Stimulated activated CD8-positive, alpha-beta memory T cell treated with anti-CD3 and anti-CD28 coated beads, Interleukin-7, amount 100 ng/mL, for 4 hours (primary cell): ENCODE measurements at regions not wholly inside any gene's neighbourhood (a gene's known extent, or its start where the extent isn't known, plus 50 kb on each side); places are given as distances from the start of the nearest gene placed in this dataset.
A peak's percentile ranks its signal among the peaks of the same experiment; 100 is the strongest.

Source experiments
- DNase-seq, 2 donors: peaks; one replicate each; pipeline ENCODE4 v3.0.0-alpha.2; 2020; ENCODE audit warnings: low read depth in 2 of 2

GRCh38 chr6:21965016-21965415 lies 331.8 kb downstream of the PRL start:
- no peak for DNase-seq

GRCh38 chr6:21965953-21966539 lies 330.8 kb downstream of the PRL start:
- DNase-seq: no peak

GRCh38 chr6:21967056-21967974 lies 329.5 kb downstream of the PRL start:
- no peak for DNase-seq

GRCh38 chr6:21968411-21968810 lies 328.4 kb downstream of the PRL start:
- no peak for DNase-seq

DNA sequence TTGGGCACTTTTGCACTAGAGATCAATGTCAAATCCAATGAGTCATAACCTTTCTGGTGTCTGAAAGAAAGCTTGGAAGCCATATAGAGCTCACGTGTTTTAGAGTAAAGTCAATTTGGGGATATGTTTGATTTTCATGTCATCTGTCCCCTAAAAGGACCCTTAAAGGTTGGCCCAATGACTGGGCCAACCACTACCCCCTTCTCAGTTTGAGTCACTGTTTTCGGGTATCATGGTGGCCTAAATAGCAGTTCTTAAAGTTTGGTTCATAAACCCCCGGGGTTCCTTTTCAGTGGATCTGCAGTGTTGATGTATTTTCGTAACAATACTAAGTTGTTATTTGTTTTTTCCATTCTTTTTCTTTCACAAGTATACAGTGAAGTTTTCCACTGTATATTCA lies 327.6 kb downstream of the PRL start:
- no peak for DNase-seq

GRCh38 chr6:21970569-21971300 lies 326.1 kb downstream of the PRL start:
- DNase-seq: no peak

GRCh38 chr6:21971541-21971940 lies 325.3 kb downstream of the PRL start:
- DNase-seq: no peak

DNA sequence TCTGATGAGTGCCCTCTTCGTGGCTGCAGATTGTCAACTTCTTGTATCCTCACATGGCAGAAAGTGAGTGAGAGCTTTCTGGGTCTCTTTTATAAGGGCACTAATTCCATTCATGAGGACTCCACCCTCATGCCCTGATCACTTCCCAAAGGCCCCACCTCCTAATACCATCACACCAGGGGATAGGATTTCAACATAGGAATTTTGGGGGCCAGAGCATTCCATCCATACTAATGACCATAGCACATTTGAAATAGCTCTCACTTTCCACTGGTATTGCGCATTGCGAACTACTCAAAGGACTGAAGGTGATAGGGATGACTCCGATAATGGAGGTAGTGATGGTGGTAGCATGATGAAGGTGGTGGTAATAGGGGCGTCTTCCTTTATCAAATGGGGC lies 324.3 kb downstream of the PRL start:
- DNase-seq: no peak

DNA sequence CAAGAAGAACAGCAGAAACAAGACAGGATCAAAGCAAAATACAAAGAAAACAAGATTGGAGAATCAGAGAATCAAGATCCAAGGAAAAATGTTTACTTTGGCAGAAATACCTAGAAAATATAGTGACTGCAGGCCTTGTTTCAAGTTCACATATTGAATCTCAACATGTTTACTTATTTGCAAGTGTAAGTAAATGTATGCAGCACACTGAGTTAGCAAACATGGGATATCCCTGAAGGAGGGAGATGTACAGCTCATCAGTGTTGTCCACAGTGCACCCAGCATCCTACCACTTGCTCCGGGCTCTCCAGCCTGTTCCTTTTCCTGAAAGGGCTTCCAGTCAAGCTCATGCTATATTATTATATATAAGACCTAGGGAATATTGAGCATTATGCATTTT lies 319.5 kb downstream of the PRL start:
- no peak for DNase-seq

GRCh38 chr6:21981235-21981833 lies 315.5 kb downstream of the PRL start:
- DNase-seq: no peak

DNA sequence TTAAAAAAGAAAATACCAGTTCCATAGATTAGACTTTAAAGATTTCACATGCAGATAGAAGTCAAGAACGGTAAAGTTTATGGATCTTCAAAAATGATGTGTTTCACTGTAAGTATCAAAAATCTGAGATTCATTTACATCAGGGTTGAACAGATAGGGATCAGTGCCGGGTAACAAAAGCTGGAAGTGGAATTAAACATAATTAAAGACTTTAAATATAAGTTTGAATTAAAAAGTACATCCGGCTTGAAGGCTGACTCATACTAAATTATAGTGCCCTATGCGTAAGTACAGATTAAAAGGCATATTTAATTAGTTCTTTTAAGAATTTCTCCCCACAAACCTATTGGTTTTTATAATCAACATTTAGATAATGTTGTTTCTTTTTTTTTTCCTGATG lies 312.7 kb downstream of the PRL start:
- no peak for DNase-seq

- no peak for DNase-seq
Observed at GRCh38 chr6:21984561-21984960, 312.3 kb downstream of the PRL start.

DNA sequence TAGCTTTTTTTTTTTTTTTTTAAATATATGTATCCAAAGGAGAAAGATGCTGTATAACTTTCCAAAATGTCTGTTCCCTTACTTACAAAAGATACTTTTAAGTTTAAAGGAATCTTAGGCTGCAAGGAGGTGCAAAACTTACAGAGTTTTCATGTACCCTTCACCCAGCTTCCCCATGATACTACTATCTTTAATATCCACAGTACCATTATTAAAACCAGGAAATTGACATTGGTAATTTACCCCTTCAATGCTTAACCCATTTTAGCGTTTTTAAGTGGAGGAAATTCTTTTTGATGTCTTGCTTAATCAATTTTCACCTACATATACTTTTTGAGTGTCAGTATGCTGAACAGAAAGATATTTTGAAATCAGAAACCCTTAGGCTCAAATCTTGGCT lies 310.9 kb downstream of the PRL start:
- no peak for DNase-seq

DNA sequence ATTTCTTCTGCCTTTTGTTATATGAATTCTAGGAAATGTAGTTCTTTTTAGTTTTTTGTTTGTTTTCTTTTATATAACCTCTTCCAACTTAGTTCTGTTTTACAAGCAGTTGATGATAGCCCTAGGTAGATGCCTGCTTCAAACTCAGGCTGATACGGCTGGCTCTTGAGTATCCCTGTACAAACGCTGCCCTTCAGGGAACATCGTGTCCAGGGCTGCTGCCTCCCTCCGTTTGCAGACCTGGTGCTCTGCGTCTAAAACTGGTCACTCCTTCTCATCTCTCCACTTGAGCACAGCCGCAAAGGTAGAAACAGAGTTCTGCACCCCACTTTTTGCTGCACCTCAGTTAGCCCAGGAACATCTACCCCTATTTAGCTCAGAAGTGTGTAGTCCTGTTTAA lies 310.1 kb downstream of the PRL start:
- DNase-seq: no peak

DNA sequence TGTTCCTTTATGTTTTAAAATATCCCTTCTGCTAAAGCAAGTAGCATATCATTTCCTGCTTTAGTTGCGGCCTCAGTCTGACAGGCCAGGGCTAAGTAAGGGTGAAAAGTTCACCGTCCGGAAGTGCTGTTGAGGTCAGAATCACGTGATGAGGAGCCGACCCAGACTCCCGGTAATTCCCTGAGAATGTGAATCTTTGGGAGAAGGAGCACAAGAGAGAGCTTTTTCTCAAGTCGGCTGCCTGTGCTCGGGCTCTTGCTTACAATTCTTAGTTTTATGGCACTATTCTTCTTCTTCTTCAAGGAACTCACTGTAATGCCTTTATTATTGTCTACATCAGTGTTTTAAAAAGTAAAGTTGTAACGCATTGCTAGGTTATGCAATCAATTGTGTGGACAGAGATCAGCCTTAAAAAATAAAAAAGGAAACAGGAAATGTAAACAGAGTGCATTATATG lies 309.3 kb downstream of the PRL start:
- peak in 1 of 2 donors; percentile 1 for DNase-seq

- no peak for DNase-seq
Observed at GRCh38 chr6:21990577-21990976, 306.3 kb downstream of the PRL start.

DNA sequence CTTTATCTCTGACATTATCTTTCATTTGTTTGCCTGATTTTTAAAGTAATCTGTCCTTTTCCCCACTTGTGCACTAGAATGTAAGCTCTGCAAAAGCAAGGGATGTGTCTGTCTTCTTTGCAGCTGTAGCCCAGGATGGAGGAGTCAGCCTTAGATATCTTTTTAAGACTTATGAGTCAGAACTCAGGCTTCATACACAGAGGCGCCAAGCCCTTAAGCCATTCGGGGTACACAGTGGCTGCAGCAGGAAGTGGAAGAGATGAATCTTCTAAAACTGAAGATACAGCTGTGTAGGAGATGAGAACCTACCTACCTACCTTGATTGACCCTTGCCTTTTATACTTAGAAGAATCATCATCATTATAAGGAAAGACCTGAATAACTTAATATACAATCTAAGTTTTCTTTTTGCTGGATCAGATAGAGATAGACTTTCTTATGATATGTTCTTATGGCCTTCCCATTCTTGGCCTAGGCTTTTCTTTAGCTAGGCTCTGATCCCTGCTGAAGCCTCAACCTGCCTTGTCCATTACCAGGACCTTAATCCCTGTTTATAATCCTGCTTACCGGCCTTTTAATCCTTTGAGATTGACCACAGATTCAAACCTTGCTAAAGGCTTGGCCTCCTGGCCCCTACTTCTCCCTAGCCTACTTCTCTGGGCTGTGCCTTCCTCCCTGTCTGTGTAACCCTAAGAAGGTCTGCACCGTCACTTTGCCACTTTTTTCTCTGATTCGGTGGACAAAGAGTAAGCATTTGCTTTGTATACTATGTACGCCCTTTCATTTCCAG lies 304.5 kb downstream of the PRL start:
- DNase-seq: no peak

DNA sequence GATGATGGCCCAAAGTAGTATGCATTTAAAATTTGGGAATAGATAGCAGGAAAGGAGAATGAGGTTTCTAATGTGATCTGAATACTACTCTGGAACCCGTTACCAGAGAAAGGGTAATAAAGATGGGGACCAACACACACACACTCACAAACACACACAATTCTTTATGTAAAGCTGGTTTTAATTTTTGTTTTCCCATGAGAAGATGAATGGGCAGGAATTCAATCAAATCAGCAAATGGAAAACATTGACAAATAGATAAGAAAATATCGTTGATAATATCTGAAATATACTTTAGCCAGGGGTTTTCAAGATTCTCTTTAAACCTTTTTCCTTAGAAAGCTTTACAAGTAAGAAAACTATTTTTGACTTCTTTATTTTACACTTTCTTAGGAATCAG lies 303.0 kb downstream of the PRL start:
- no peak for DNase-seq

- no peak for DNase-seq
Observed at GRCh38 chr6:21994821-21995220, 302.0 kb downstream of the PRL start.

GRCh38 chr6:21995318-21995717 lies 301.5 kb downstream of the PRL start:
- no peak for DNase-seq

DNA sequence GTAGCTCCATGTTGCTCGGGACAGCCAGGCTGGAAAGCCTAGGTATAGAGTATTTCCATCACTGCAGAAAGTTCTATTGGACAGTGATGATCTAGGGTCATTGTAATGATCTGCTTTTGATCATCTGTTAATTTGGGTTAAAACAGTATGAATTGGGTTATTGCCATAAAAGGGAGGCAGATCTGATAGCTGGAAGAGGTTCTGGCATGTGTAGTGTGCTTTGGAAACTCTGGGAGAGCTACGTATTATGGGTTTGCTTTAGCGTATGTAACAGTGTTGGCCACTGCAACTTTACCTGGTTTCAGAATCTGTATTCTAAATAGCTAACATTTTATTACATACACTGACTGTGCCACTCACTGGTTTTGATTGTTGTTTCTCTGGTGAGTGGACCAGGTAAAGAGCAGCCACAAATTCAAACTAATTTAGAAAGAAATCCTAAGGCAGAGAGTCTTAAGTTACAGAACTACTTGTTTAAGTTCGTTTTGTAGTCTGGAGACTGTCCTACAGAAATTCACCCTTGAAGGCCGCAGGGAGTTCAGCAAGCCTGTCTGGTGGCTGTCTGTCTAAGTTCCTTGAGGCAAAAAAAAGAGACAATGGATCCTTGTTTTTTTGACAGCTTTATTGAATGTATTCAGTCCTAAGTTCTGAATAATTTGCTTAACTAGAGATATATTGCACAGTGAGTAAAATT lies 300.3 kb downstream of the PRL start:
- no peak for DNase-seq
